ENCODE measurements at regions not wholly inside any gene's neighbourhood (a gene's known extent, or its start where the extent isn't known, plus 50 kb on each side); places are given as distances from the start of the nearest gene placed in this dataset.

GRCh38 chr13:111425326-111425725 lies 104.9 kb downstream of the TEX29 start:
- TF ChIP-seq CTCF (IDR thresholded peaks at IDR 0.05) (no peak), ZFX (IDR thresholded peaks at IDR 0.05; ENCODE audit: borderline replicate concordance) (no peak)
